ENCODE measurements at regions not wholly inside any gene's neighbourhood (a gene's known extent, or its start where the extent isn't known, plus 50 kb on each side); places are given as distances from the start of the nearest gene placed in this dataset.

GRCh38 chr6:120473804-120474203 lies 860.5 kb downstream of the TBC1D32 start:
- no peak for TF ChIP-seq POLR2AphosphoS5 (IDR thresholded peaks at IDR 0.05)
- no peak for TF ChIP-seq CTCF (IDR thresholded peaks at IDR 0.05 in 8 of 11, conservative IDR thresholded peaks at IDR 0.05 in 3 of 11)

All from spleen (tissue), 7 donors.